ENCODE measurements at regions not wholly inside any gene's neighbourhood (a gene's known extent, or its start where the extent isn't known, plus 50 kb on each side); places are given as distances from the start of the nearest gene placed in this dataset.

DNA sequence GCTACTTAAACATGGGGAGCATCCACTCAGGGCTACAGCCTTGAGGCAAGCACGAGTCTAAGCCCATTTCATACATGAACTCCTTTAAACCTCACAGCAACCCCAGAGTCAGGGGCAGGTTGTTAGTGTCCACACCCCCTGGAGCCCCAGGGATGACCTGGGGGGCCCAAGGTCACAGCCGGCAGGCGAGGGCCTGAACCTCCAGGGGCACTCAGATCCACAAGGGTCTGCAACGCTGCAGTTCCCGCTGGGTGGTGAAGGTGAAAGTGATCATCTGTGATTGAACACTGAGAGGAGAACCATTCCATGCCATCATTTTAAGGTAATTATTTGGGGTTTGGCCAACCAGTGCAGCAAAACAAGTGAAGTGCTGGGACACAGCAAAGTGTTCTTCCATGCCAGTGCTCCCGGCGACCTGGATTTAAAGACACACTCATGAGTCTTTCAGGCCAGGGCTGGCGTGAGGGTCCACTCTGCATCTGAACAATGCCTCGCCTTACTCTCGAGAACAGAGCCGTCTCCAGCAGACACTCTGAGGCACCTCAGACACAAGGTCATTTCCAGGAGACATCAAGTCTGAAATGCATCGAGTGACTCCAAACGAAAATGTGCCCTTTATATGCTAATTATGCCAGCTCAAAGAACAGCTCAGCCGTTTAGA lies 61.6 kb upstream of the SNTG2 start:
- TF ChIP-seq, protein P1, sequence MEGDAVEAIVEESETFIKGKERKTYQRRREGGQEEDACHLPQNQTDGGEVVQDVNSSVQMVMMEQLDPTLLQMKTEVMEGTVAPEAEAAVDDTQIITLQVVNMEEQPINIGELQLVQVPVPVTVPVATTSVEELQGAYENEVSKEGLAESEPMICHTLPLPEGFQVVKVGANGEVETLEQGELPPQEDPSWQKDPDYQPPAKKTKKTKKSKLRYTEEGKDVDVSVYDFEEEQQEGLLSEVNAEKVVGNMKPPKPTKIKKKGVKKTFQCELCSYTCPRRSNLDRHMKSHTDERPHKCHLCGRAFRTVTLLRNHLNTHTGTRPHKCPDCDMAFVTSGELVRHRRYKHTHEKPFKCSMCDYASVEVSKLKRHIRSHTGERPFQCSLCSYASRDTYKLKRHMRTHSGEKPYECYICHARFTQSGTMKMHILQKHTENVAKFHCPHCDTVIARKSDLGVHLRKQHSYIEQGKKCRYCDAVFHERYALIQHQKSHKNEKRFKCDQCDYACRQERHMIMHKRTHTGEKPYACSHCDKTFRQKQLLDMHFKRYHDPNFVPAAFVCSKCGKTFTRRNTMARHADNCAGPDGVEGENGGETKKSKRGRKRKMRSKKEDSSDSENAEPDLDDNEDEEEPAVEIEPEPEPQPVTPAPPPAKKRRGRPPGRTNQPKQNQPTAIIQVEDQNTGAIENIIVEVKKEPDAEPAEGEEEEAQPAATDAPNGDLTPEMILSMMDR (IDR thresholded peaks at IDR 0.05; ENCODE audit: poor library complexity), result no peak
- TF ChIP-seq EZH2 (IDR thresholded peaks at IDR 0.05; ENCODE audit: borderline replicate concordance), result no peak
- TF ChIP-seq EZH2phosphoT487 (IDR thresholded peaks at IDR 0.05; ENCODE audit: low read depth, severe bottlenecking, unreplicated experiment), result no peak

Measured in hepatocyte (in vitro differentiated cells).